ENCODE measurements at regions not wholly inside any gene's neighbourhood (a gene's known extent, or its start where the extent isn't known, plus 50 kb on each side); places are given as distances from the start of the nearest gene placed in this dataset.

- H3K4me2 ChIP-seq (ENCODE audit: insufficient read depth in 1 of 2, low read depth in 2 of 2, low read length in 2 of 2) = no peak overlapping the region
- no peak for FAIRE-seq
- H2BK20ac ChIP-seq (ENCODE audit: low read length) = no peak overlapping the region
- no peak overlapping the region for H3K4me3 ChIP-seq (ENCODE audit: extremely low read depth in 1 of 4, insufficient read depth in 2 of 4, low read depth in 3 of 4, low read length in 4 of 4)
- no peak overlapping the region for H2AK5ac ChIP-seq (ENCODE audit: low read depth, low read length)
- WGBS, 2 experiments (ENCODE audit: extremely low coverage in 1 of 2, insufficient coverage in 1 of 2, insufficient read length in 1 of 2, insufficient replicate concordance in 2 of 2, low coverage in 1 of 2, low lambda C conversion rate in 2 of 2, missing lambda C conversion rate in 1 of 2) = 89% methylated on average over 2 of the region's 2 CpGs; no CpG with 5 or more reads in 1 of the 2 experiments
- H3K23ac ChIP-seq (ENCODE audit: insufficient read length) = no peak overlapping the region
- no peak for DNase-seq (ENCODE audit: low read depth in 1 of 2, low spot score in 2 of 2)
- no peak overlapping the region for H3K18ac ChIP-seq (ENCODE audit: extremely low read depth, low read length)
- H3K4me1 ChIP-seq (replicated peaks in 1 of 4; ENCODE audit: control insufficient read depth in 3 of 4, insufficient read depth in 4 of 4, low read length in 3 of 4) = no peaks in the 10 kb centered on the region
- no peak overlapping the region for H2BK15ac ChIP-seq (ENCODE audit: low read length)
- H2BK5ac ChIP-seq (ENCODE audit: low read depth, low read length) = no peak overlapping the region
- H3K27me3 ChIP-seq (replicated peaks in 1 of 4; ENCODE audit: control insufficient read depth in 3 of 4, extremely low read depth in 1 of 4, insufficient read depth in 3 of 4, low read length in 3 of 4) = no peaks in the 10 kb centered on the region
- H4K5ac ChIP-seq (ENCODE audit: insufficient read length, low read depth, low read length) = no peak overlapping the region
- no peaks in the 10 kb centered on the region for H3K23me2 ChIP-seq (ENCODE audit: low read depth, low read length)
- no peak overlapping the region for H3K27ac ChIP-seq (ENCODE audit: low read depth, low read length)
- H4K91ac ChIP-seq (replicated peaks; ENCODE audit: insufficient read length, low read length) = no peak overlapping the region
- H3K56ac ChIP-seq (replicated peaks; ENCODE audit: insufficient read length, low read depth, low read length) = no peak overlapping the region
- H2AFZ ChIP-seq (ENCODE audit: low read length) = no peak overlapping the region
- no peak overlapping the region for H3K9ac ChIP-seq (replicated peaks in 1 of 4; ENCODE audit: extremely low read depth in 1 of 4, low read depth in 3 of 4, low read length in 3 of 4)
- no peaks in the 10 kb centered on the region for H3K9me3 ChIP-seq (ENCODE audit: insufficient read depth in 2 of 2, low read depth in 1 of 2, low read length in 1 of 2)
- H4K20me1 ChIP-seq (replicated peaks in 1 of 2; ENCODE audit: control insufficient read depth in 1 of 2, insufficient read depth in 2 of 2, low read length in 2 of 2) = no peaks in the 10 kb centered on the region
- no peak overlapping the region for H2BK120ac ChIP-seq (replicated peaks; ENCODE audit: low read depth, low read length)
- POLR2A ChIA-PET (ENCODE audit: partially characterized antibody) = no interaction called here
- no peak overlapping the region for H2BK12ac ChIP-seq (ENCODE audit: low read depth, low read length)
- no peak overlapping the region for H3K4ac ChIP-seq (replicated peaks; ENCODE audit: insufficient read length, low read depth, low read length)
- H3K79me2 ChIP-seq (ENCODE audit: control insufficient read depth in 1 of 2, insufficient read depth in 2 of 2, low read length in 2 of 2) = no peaks in the 10 kb centered on the region
- CTCF ChIA-PET (ENCODE audit: partially characterized antibody) = no interaction called here
- H3K36me3 ChIP-seq (ENCODE audit: control insufficient read depth in 2 of 4, insufficient read depth in 4 of 4, low read length in 3 of 4) = no peaks in the 10 kb centered on the region
- H3K79me1 ChIP-seq (ENCODE audit: low read depth, low read length) = no peaks in the 10 kb centered on the region
- no peak overlapping the region for H3K14ac ChIP-seq (ENCODE audit: insufficient read length)
- H4K8ac ChIP-seq (ENCODE audit: extremely low read depth, insufficient read depth, low read length) = no peak overlapping the region
- TF ChIP-seq MAFK (IDR thresholded peaks at IDR 0.05; ENCODE audit: low read depth, low read length) (no peak), EZH2 (IDR thresholded peaks at IDR 0.05; ENCODE audit: low read depth, low read length, severe bottlenecking) (no peak), CHD1 (IDR thresholded peaks at IDR 0.05; ENCODE audit: low read depth, low read length) (no peak)
These were observed 581.1 kb upstream of the LRATD1 start for GRCh38 chr2:14051401-14051800.

All from H1 (cell line).